ENCODE measurements at regions not wholly inside any gene's neighbourhood (a gene's known extent, or its start where the extent isn't known, plus 50 kb on each side); places are given as distances from the start of the nearest gene placed in this dataset.

- no peak for DNase-seq (ENCODE audit: low read depth)
Observed at GRCh38 chr2:6281524-6281923, 584.2 kb downstream of the CMPK2 start.

- DNase-seq (ENCODE audit: low read depth): no peak
Observed at GRCh38 chr2:6283259-6283658, 582.4 kb downstream of the CMPK2 start.

DNA sequence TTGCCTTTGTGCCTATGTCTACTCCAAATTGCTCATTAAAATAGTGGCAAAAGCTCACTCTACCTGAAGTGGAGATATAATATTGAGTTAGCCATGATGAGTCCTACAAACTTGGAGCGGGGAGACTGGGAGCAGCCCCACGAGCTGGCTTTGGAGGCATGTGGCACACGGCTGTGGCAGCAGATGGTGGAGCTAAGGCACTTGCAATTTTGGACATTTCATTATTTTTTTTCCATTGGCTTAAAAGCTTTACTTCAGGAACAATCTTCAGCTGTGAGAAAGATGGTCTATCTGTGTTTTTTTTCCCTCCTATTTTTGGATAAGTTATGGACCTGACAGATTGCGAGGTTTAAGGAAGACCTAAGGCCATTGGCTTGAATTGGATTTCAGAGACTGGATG, 578.3 kb downstream of the CMPK2 start:
- DNase-seq (ENCODE audit: low read depth): no peak

- DNase-seq (ENCODE audit: low read depth): no peak
Observed at GRCh38 chr2:6288791-6289190, 576.9 kb downstream of the CMPK2 start.

DNA sequence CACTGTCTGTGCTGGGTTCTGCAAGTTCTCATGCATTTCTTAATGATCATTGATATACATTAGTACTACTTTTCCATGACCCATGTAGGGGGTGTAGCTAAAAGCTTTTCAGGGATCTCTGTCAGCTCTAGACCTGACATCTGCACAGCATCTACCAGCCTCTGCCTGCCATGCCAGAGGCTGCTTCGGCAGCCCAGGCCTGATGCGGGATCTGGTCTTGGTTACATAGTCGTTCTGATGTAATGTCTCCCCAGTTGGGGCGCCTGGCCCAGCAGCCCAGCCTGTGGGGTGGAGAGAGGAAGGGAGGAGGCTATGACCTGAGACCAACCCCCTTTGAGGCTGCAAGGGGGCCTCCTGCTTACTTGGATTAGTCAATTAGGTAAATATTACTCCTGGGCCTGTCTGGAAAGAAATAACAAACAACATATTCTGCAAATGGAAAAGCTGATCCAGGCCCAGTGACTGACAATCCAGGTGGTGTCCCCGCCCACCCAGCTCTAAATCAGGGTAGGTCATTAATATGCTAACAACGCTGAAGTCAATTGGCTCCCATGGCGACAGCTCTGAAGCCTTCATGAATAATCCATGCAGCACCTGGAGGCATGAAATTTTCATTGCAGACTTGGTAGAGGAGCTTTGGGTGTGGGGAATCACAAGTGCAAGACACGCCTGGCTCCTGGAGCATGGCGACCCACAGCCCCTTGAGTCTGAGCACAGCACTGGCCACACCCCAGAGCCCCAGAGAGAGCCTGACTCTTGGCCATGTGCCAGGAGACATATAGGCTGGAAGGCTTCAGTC, 575.3 kb downstream of the CMPK2 start:
- peak; percentile 56 for DNase-seq (ENCODE audit: low read depth)

GRCh38 chr2:6294791-6295190, 570.9 kb downstream of the CMPK2 start:
- DNase-seq (ENCODE audit: low read depth): no peak

- DNase-seq (ENCODE audit: low read depth): no peak
Observed at GRCh38 chr2:6297238-6297637, 568.5 kb downstream of the CMPK2 start.

DNA sequence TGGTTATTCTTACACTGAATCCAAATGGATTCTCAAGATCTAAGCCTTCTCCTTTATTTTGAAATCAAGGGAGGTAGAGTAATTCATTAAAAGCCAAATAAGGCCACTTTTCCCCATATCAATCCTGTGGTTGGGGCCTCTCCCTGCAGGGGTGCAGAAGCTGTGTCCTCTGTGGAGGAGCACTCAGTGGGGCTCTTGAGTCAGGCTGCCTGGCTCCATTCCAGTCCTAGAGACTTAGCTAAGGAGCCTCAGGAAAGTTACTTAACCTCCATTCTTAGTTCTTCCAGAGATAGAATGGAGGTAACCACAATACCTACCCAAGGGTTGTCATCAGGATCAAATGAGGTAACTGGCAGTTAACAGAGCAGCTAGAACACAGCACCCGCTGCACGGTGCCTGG, 564.3 kb downstream of the CMPK2 start:
- DNase-seq (ENCODE audit: low read depth): no peak

DNA sequence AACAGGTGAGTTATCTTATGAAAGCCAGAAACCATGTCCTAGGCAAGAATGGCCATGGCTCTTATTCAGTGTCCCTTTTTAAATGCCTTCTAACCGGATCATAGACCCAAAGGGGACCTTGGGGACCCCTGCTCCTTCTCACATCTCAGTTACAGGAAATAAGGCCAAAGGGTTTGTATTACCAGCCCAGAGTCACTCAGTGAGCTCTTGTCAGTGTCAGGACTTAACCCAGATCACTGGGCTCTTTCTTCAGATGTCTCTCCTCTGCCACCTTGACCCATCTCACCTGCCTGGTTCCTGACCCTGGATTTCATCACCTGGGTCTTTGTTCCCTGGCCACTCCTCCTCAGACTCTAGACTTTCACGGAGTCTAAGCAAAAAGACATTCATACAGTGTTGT, 556.7 kb downstream of the CMPK2 start:
- DNase-seq (ENCODE audit: low read depth): no peak

DNA sequence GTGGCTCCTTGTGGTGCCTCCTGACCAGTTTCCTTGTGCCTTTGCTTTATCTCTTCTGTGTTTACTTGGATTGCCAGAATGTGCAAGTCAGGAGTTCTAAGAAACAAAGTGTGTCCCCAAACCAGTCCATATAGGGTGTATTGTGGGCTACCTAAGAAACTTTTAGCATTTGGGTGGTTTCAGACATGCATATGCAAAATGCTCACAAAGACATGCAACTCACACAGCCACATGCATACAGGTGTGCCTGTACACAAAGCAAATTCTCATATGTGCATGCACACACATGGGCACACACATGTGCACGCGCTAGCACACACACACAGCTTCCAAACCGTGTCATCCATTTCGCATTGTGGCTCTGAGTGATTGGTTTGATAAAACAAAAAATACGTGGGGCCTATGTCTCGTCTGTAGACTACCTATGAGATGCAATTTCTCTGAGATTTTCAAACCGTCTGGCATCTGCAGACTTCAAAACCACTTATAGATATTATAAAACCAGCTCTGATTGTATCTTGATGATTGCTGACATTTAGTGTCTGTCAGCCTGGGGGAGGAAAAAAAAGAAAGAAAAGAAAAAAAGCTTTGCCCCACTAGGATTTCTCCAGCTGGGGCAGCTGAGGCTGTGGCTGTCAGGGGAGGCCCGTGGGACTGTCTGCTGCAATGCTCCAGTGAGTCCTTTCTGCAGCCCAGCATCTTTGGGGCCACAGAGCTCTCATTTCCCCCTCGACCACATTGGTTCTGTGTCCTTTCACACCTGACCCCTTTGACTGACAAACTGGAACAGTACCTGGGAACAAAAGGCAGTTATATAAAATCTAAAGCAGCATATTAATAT, 556.1 kb downstream of the CMPK2 start:
- no peak for DNase-seq (ENCODE audit: low read depth)

DNA sequence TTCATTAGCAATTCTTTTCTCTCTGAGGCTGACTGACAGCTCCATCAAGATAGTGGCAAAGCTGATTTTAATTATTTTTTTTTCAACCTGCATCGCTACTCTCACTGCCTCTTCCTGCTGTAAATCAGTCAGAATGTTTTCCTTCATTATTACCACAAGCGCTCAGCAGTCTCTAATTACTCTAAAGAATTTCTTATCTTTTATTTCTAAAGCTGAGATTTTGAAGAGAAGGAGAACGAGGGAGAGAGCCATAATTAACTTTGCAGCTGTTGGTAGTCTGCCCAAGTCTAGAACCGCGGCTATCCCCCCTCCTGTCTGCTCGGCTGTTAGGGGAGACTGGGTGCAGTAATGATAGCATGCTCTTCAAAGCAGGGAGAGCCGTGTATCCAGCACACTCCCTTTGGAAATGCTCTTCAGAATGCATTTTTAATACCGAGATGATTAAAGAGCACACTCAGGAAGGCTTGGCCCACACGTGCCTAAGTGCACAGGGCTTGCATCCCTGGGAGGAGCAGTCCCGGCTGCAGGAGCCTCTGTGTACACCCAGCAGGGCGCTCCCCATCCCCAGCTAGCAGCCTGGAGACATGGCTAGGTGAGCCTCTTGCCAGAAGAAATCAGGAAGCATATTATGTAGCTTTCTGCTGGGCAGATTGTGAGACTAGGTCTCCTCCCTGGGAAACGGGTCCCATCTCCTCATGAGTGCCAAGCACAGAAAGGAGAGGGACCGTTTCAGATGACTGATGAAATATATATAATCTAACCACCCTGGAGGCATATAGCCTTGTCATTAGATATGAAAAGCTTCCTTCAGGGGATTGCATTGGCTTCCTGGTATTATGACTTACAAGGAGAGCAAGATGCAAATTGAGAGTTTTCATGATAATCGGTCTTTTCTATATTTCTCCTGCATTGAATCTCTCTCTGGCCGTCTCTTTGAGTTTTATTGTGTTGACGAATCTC, 555.2 kb downstream of the CMPK2 start:
- DNase-seq (ENCODE audit: low read depth): no peak

- DNase-seq (ENCODE audit: low read depth): no peak
Observed at GRCh38 chr2:6312367-6312766, 553.3 kb downstream of the CMPK2 start.

GRCh38 chr2:6314218-6314960, 551.3 kb downstream of the CMPK2 start:
- DNase-seq (ENCODE audit: low read depth): no peak

DNA sequence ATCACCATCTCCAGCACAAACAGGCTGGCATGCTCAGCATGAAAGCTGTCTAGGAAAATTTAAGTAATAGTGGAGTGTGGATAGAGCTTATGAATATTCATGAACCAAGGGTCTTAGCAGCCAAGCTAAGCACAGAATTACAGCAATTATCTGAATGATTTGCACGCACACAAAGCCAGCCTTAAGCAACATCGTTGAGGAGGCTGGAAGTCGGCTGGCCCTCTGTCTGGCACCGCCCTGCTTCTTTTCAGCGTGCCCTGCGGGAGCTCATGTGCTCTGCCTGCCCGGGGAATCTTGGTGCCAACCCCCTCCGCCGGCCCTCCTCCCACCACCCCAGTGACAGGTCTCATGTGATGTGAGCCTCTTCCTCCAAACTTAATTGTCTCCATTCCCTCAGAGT, 540.1 kb downstream of the CMPK2 start:
- DNase-seq (ENCODE audit: low read depth): peak; percentile 1

DNA sequence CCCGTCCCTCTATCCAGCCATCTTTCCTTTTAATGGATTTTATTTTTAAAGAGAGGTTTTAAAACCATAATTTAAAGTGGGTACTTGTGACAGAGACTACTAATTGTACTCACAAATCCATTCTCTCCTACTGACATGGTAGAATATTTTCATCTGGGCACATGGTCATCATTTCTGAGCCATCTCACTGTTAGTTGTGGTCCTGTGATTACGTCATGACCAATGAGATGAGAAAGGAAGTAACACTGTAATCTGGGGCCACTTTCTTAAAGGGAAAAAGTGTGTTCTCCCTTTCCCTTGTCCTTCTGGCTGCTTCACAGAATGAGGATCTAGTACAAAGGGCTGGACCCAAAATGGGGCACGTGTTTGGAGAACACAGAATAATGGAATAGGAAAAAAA, 538.7 kb downstream of the CMPK2 start:
- no peak for DNase-seq (ENCODE audit: low read depth)

- DNase-seq (ENCODE audit: low read depth): no peak
Observed at GRCh38 chr2:6336752-6337471, 528.8 kb downstream of the CMPK2 start.

DNA sequence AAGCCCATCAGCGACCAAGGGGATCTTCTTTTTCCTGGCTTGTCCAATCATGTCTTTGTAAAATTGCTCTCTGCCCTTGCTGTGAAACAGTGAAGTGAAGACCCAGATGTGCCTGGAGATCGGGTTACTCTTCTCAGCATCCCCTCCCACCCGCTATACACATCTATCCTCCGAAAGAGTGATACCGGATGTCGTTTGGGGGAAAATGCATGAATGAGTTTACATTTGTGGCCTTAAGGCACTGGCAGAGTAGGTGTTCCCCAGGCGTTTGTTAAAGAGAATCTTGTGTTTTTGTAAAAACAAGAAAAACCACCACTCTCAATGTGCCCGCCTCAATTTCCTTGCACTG, 528.3 kb downstream of the CMPK2 start:
- DNase-seq (ENCODE audit: low read depth): no peak

- no peak for DNase-seq (ENCODE audit: low read depth)
Observed at GRCh38 chr2:6341588-6342129, 524.0 kb downstream of the CMPK2 start.

- no peak for DNase-seq (ENCODE audit: low read depth)
Observed at GRCh38 chr2:6342273-6342920, 523.3 kb downstream of the CMPK2 start.

DNA sequence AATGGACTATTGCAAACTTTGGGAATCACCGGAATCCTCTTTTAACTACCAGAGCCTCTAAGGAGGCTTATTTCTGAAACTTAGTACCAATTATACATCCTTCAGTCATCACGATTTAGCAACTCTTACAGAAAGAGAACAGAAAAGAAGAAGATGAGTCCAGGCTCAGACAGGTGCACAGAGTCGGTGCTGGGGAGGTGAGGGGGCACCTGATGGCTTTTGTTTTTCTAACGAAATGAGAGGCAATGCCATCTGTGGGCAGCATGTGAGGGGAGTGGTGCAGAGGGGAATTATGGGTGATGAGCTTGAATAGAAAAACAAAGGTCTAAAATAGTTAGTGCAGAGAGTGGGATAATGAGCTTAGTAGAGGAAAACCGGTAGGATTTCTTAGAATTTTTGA, 522.6 kb downstream of the CMPK2 start:
- DNase-seq (ENCODE audit: low read depth): no peak
